Kidney epithelial cell (primary cell): ENCODE measurements at regions not wholly inside any gene's neighbourhood (a gene's known extent, or its start where the extent isn't known, plus 50 kb on each side); places are given as distances from the start of the nearest gene placed in this dataset.

Source experiments
- DNase-seq: peaks from one replicate; pipeline ENCODE4 v3.0.0-alpha.2; 2010; ENCODE audit warnings: low read depth
- H3K27me3 ChIP-seq: 2 replicates; pipeline ENCODE4 v1.6.0; 2011; ENCODE audit warnings: low read length; ENCODE audit not compliant: control insufficient read depth, insufficient read depth
- H3K36me3 ChIP-seq: 2 replicates; pipeline ENCODE4 v1.5.1; 2011; ENCODE audit warnings: low read length; ENCODE audit not compliant: control insufficient read depth, insufficient read depth
- H3K4me3 ChIP-seq: 2 replicates; pipeline ENCODE4 v1.5.1; 2011; ENCODE audit warnings: low read depth, mild to moderate bottlenecking, control low read depth, low read length
- CTCF ChIP-seq: IDR thresholded peaks from 2 replicates; pipeline ENCODE4 v1.5.1; 2011; ENCODE audit warnings: mild to moderate bottlenecking, moderate library complexity, low read length, control low read depth, inconsistent platforms; ENCODE audit not compliant: insufficient read depth, poor library complexity, severe bottlenecking

DNA sequence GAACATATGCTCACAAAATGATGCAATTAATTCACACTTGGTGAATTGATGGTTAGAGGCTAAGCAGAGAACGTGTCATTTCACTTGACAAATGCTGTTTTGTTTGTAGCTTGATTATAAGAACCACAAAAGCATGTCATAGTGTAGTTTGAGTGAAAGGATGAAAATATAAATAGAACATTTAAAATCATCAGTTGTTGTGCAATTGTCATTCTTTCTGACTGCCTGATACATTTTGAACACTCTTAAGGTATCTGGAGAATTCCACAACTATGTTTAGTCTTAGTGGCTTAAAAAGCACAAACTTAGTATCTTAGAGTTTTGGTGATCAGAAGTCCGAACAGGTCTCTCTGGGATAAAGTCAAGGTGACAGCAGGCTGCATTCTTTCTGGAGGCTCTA lies 129.4 kb downstream of the BASP1 start:
- Histone ChIP-seq H3K27me3 (no peaks in the 10 kb centered on the region), H3K4me3 (no peak overlapping the region), H3K36me3 (no peaks in the 10 kb centered on the region)
- TF ChIP-seq CTCF = no peak
- DNase-seq = no peak

DNA sequence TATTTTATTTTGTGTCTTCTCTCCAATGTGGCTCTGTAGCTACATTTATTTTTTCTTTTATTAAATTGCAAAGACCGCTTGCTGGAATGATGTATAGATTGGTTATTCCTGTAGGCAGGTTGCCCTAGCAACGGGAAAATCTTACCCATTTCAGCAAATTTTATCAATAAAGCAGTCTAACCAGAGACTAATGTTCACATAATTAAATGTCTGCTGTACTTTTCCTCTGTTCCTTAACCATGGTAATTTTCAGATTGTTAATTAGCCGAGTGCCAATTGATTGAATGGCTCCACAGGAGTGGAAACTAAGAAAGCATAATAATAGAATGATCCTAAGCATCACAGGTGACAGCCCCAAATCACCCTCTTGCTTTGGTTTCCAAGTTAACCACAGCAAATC lies 134.8 kb downstream of the BASP1 start:
- Histone ChIP-seq H3K36me3 (no peaks in the 10 kb centered on the region), H3K27me3 (no peaks in the 10 kb centered on the region), H3K4me3 (no peak overlapping the region)
- no peak for DNase-seq
- no peak for TF ChIP-seq CTCF

DNA sequence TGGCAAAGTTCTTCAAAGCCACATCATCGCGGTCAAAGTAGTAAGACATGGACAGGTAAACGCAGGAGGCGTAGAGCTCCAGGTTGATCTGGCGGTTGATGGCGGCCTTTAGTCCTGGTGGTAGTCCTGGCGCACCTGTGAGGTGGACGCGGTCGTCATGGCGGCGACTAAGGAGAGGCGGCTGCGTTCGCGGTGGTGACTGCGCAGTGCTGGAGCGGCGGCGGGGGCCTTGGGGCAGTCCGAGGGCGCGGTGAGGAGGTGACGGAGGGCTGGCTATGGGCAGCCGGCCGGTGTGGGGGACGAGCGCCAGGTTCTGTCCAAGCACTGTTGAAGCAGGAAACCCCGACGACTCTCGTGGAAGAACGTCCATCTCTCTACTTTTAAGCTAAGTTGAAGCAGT lies 136.8 kb downstream of the BASP1 start:
- Histone ChIP-seq H3K36me3 (no peaks in the 10 kb centered on the region), H3K4me3 (no peak overlapping the region), H3K27me3 (no peaks in the 10 kb centered on the region)
- TF ChIP-seq CTCF = no peak
- no peak for DNase-seq

- Histone ChIP-seq H3K4me3 (no peak overlapping the region), H3K36me3 (no peaks in the 10 kb centered on the region), H3K27me3 (no peaks in the 10 kb centered on the region)
- peak; percentile 44 for DNase-seq
- TF ChIP-seq CTCF = no peak
Measured at GRCh38 chr5:17355586-17356346, 138.3 kb downstream of the BASP1 start.

- DNase-seq = no peak
- TF ChIP-seq CTCF = no peak
- Histone ChIP-seq H3K4me3 (no peak overlapping the region), H3K27me3 (no peaks in the 10 kb centered on the region), H3K36me3 (no peaks in the 10 kb centered on the region)
Measured at GRCh38 chr5:17356551-17356950, 139.1 kb downstream of the BASP1 start.

- no peak for TF ChIP-seq CTCF
- no peak for DNase-seq
- H3K27me3 ChIP-seq = no peaks in the 10 kb centered on the region
- no peaks in the 10 kb centered on the region for H3K36me3 ChIP-seq
- no peak overlapping the region for H3K4me3 ChIP-seq
Measured at GRCh38 chr5:17357504-17357903, 140.1 kb downstream of the BASP1 start.
